ENCODE measurements at regions not wholly inside any gene's neighbourhood (a gene's known extent, or its start where the extent isn't known, plus 50 kb on each side); places are given as distances from the start of the nearest gene placed in this dataset.

- peak; percentile 55 for DNase-seq (ENCODE audit: low spot score)
These were observed 254.6 kb downstream of the SEC23A start for GRCh38 chr14:38848243-38848935.

GRCh38 chr14:38847161-38847560, 255.9 kb downstream of the SEC23A start:
- DNase-seq (ENCODE audit: low spot score), result no peak

- no peak for DNase-seq (ENCODE audit: low spot score)
These were observed 263.2 kb downstream of the SEC23A start for GRCh38 chr14:38839694-38840365.

- DNase-seq (ENCODE audit: low spot score), result no peak
These were observed 264.1 kb downstream of the SEC23A start for GRCh38 chr14:38838979-38839323.

GRCh38 chr14:38838049-38838978, 264.7 kb downstream of the SEC23A start:
- DNase-seq (ENCODE audit: low spot score), result no peak

GRCh38 chr14:38837343-38838048, 265.5 kb downstream of the SEC23A start:
- DNase-seq (ENCODE audit: low spot score), result no peak

GRCh38 chr14:38836539-38836938, 266.5 kb downstream of the SEC23A start:
- no peak for DNase-seq (ENCODE audit: low spot score)

GRCh38 chr14:38835874-38836273, 267.2 kb downstream of the SEC23A start:
- DNase-seq (ENCODE audit: low spot score), result no peak

GRCh38 chr14:38828183-38828827, 274.7 kb downstream of the SEC23A start:
- no peak for DNase-seq (ENCODE audit: low spot score)

GRCh38 chr14:38824706-38825105, 278.3 kb downstream of the SEC23A start:
- no peak for DNase-seq (ENCODE audit: low spot score)

- no peak for DNase-seq (ENCODE audit: low spot score)
These were observed 284.5 kb downstream of the SEC23A start for GRCh38 chr14:38818555-38818954.

- DNase-seq (ENCODE audit: low spot score), result no peak
These were observed 294.1 kb downstream of the SEC23A start for GRCh38 chr14:38808734-38809455.

GRCh38 chr14:38799671-38800070, 303.4 kb downstream of the SEC23A start:
- DNase-seq (ENCODE audit: low spot score), result no peak

GRCh38 chr14:38794677-38795076, 308.4 kb downstream of the SEC23A start:
- DNase-seq (ENCODE audit: low spot score), result no peak

- no peak for DNase-seq (ENCODE audit: low spot score)
These were observed 311.2 kb downstream of the SEC23A start for GRCh38 chr14:38791862-38792261.

GRCh38 chr14:38790916-38791315, 312.1 kb downstream of the SEC23A start:
- no peak for DNase-seq (ENCODE audit: low spot score)

- no peak for DNase-seq (ENCODE audit: low spot score)
These were observed 313.2 kb downstream of the SEC23A start for GRCh38 chr14:38789805-38790204.

GRCh38 chr14:38788060-38788459, 315.0 kb downstream of the SEC23A start:
- DNase-seq (ENCODE audit: low spot score), result no peak

- DNase-seq (ENCODE audit: low spot score), result no peak
These were observed 316.1 kb downstream of the SEC23A start for GRCh38 chr14:38786921-38787320.

- DNase-seq (ENCODE audit: low spot score), result no peak
These were observed 325.6 kb downstream of the SEC23A start for GRCh38 chr14:38777401-38777800.

- DNase-seq (ENCODE audit: low spot score), result no peak
These were observed 327.0 kb downstream of the SEC23A start for GRCh38 chr14:38775986-38776385.

Data from pons (tissue), 1 donor.